ENCODE measurements at regions not wholly inside any gene's neighbourhood (a gene's known extent, or its start where the extent isn't known, plus 50 kb on each side); places are given as distances from the start of the nearest gene placed in this dataset.

DNA sequence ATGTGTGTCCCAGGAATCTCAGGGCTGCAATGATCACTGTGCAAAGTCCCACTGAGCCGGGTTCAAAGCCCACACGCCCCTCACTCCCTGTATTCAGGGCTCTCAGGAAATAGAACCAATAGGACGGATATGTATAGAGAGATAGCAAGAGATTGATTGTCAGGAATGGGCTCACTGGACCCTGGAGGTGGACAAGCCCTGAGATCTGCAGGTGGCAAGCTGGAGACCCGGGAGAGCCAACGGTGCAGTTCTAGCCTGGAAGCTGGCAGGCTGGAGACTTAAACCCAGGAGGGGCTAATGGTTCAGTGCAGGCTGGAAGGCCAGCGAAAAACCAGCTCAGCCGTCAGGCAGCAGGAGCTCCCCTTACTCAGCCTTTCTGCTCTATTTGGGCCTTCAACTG, 52.8 kb upstream of the ADRA2C start:
- Histone ChIP-seq H3K79me2 (ENCODE audit: insufficient read depth) (no peaks in the 10 kb centered on the region), H3K27me3 (ENCODE audit: insufficient read depth) (no peaks in the 10 kb centered on the region), H3K9me2 (no peaks in the 10 kb centered on the region), H3K4me3 (ENCODE audit: low read depth in 2 of 2, low read length in 1 of 2) (no peak overlapping the region), H4K20me1 (ENCODE audit: insufficient read depth) (no peaks in the 10 kb centered on the region), H3K4me2 (no peak overlapping the region), H2AFZ (ENCODE audit: low read depth) (no peak overlapping the region), H3K9ac (no peak overlapping the region), H3K27ac (ENCODE audit: low read depth in 2 of 2, low read length in 1 of 2) (no peak overlapping the region), H3F3A (replicated peaks; ENCODE audit: insufficient read depth) (no peaks in the 10 kb centered on the region), H3K4me1 (ENCODE audit: control insufficient read depth in 1 of 2, insufficient read depth in 2 of 2, low read depth in 1 of 2, low read length in 1 of 2) (peaks cover 0 to 32% of the 10 kb centered on the region in 2 experiments; a peak in 1 of 4 replicates), H3K9me3 (no peaks in the 10 kb centered on the region), H3K36me3 (replicated peaks in 1 of 2; ENCODE audit: control insufficient read depth in 1 of 2, insufficient read depth in 2 of 2, low read length in 1 of 2) (no peaks in the 10 kb centered on the region)
- CTCF ChIA-PET: no interaction called here
- TF ChIP-seq GABPA (IDR thresholded peaks at IDR 0.05; ENCODE audit: low read depth) (no peak), YY1 (IDR thresholded peaks at IDR 0.05; ENCODE audit: low read depth) (no peak), FOXM1 (IDR thresholded peaks at IDR 0.05; ENCODE audit: low read depth) (no peak), NRF1 (IDR thresholded peaks at IDR 0.05; ENCODE audit: low read depth, low read length) (no peak), FOSL2 (IDR thresholded peaks at IDR 0.05; ENCODE audit: borderline replicate concordance, low read depth) (no peak), POLR2AphosphoS5 (IDR thresholded peaks at IDR 0.05; ENCODE audit: low read depth, low read length) (no peak), EZH2phosphoT487 (IDR thresholded peaks at IDR 0.05; ENCODE audit: borderline replicate concordance, low read depth) (no peak), RCOR1 (IDR thresholded peaks at IDR 0.05; ENCODE audit: low read length) (no peak), NFIC (IDR thresholded peaks at IDR 0.05; ENCODE audit: borderline replicate concordance) (no peak), CHD2 (IDR thresholded peaks at IDR 0.05; ENCODE audit: low read length, partially characterized antibody) (no peak), ELF1 (IDR thresholded peaks at IDR 0.05) (no peak), MEF2A (IDR thresholded peaks at IDR 0.05; ENCODE audit: borderline replicate concordance, low read depth) (no peak), JUND (IDR thresholded peaks at IDR 0.05) (no peak), TCF12 (IDR thresholded peaks at IDR 0.05) (no peak), FOXJ3 (CRISPR knock-in tag; IDR thresholded peaks at IDR 0.05) (no peak)
- TF ChIP-seq, protein P1, sequence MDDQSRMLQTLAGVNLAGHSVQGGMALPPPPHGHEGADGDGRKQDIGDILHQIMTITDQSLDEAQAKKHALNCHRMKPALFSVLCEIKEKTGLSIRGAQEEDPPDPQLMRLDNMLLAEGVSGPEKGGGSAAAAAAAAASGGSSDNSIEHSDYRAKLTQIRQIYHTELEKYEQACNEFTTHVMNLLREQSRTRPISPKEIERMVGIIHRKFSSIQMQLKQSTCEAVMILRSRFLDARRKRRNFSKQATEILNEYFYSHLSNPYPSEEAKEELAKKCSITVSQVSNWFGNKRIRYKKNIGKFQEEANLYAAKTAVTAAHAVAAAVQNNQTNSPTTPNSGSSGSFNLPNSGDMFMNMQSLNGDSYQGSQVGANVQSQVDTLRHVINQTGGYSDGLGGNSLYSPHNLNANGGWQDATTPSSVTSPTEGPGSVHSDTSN (IDR thresholded peaks at IDR 0.05): no peak
- TF ChIP-seq, protein P2, sequence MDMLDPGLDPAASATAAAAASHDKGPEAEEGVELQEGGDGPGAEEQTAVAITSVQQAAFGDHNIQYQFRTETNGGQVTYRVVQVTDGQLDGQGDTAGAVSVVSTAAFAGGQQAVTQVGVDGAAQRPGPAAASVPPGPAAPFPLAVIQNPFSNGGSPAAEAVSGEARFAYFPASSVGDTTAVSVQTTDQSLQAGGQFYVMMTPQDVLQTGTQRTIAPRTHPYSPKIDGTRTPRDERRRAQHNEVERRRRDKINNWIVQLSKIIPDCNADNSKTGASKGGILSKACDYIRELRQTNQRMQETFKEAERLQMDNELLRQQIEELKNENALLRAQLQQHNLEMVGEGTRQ (IDR thresholded peaks at IDR 0.05; ENCODE audit: borderline replicate concordance, low read depth, low read length): no peak
- TF ChIP-seq, protein P3, sequence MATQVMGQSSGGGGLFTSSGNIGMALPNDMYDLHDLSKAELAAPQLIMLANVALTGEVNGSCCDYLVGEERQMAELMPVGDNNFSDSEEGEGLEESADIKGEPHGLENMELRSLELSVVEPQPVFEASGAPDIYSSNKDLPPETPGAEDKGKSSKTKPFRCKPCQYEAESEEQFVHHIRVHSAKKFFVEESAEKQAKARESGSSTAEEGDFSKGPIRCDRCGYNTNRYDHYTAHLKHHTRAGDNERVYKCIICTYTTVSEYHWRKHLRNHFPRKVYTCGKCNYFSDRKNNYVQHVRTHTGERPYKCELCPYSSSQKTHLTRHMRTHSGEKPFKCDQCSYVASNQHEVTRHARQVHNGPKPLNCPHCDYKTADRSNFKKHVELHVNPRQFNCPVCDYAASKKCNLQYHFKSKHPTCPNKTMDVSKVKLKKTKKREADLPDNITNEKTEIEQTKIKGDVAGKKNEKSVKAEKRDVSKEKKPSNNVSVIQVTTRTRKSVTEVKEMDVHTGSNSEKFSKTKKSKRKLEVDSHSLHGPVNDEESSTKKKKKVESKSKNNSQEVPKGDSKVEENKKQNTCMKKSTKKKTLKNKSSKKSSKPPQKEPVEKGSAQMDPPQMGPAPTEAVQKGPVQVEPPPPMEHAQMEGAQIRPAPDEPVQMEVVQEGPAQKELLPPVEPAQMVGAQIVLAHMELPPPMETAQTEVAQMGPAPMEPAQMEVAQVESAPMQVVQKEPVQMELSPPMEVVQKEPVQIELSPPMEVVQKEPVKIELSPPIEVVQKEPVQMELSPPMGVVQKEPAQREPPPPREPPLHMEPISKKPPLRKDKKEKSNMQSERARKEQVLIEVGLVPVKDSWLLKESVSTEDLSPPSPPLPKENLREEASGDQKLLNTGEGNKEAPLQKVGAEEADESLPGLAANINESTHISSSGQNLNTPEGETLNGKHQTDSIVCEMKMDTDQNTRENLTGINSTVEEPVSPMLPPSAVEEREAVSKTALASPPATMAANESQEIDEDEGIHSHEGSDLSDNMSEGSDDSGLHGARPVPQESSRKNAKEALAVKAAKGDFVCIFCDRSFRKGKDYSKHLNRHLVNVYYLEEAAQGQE (IDR thresholded peaks at IDR 0.05; ENCODE audit: low read depth, low read length): no peak
- TF ChIP-seq, protein P4, sequence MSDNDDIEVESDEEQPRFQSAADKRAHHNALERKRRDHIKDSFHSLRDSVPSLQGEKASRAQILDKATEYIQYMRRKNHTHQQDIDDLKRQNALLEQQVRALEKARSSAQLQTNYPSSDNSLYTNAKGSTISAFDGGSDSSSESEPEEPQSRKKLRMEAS (IDR thresholded peaks at IDR 0.05; ENCODE audit: low read depth): no peak
- TF ChIP-seq, protein P5, sequence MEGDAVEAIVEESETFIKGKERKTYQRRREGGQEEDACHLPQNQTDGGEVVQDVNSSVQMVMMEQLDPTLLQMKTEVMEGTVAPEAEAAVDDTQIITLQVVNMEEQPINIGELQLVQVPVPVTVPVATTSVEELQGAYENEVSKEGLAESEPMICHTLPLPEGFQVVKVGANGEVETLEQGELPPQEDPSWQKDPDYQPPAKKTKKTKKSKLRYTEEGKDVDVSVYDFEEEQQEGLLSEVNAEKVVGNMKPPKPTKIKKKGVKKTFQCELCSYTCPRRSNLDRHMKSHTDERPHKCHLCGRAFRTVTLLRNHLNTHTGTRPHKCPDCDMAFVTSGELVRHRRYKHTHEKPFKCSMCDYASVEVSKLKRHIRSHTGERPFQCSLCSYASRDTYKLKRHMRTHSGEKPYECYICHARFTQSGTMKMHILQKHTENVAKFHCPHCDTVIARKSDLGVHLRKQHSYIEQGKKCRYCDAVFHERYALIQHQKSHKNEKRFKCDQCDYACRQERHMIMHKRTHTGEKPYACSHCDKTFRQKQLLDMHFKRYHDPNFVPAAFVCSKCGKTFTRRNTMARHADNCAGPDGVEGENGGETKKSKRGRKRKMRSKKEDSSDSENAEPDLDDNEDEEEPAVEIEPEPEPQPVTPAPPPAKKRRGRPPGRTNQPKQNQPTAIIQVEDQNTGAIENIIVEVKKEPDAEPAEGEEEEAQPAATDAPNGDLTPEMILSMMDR (IDR thresholded peaks at IDR 0.05): no peak
- WGBS (ENCODE audit: low lambda C conversion rate): 45% methylated on average over 5 of the region's 7 CpGs
- no peak for DNase-seq
- POLR2A ChIA-PET: no interaction called here
